ENCODE measurements at regions not wholly inside any gene's neighbourhood (a gene's known extent, or its start where the extent isn't known, plus 50 kb on each side); places are given as distances from the start of the nearest gene placed in this dataset.

DNA sequence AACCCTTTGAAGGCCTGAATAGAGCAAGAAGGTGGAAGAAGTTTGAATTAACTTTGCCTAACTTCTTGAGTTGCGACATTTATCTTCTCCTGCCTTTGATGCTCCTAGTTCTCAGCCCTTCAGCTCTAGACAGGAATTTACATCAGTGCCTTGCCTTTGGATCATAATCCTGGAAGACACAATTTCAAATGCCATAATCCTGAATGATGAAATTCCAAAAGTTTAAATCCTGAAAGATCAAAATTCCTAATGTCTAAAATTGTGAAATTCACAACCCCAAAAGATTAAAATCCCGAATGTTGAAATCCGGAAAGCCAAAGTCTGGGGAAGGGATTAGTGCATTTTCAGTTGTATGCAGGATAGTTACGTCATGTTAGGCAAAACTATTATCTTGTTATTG, 166.6 kb upstream of the PDZRN3 start:
- Mint-ChIP-seq H3K4me3 (no peak overlapping the region), H3K36me3 (no peaks in the 10 kb centered on the region), H3K27ac (no peak overlapping the region), H3K27me3 (ENCODE audit: insufficient read depth, low read depth) (no peaks in the 10 kb centered on the region), H3K9me3 (no peaks in the 10 kb centered on the region), H3K4me1 (peaks cover 26% of the 10 kb centered on the region)
- TF ChIP-seq EZH2phosphoT487 (IDR thresholded peaks at IDR 0.05): no peak
- TF ChIP-seq, protein P1, sequence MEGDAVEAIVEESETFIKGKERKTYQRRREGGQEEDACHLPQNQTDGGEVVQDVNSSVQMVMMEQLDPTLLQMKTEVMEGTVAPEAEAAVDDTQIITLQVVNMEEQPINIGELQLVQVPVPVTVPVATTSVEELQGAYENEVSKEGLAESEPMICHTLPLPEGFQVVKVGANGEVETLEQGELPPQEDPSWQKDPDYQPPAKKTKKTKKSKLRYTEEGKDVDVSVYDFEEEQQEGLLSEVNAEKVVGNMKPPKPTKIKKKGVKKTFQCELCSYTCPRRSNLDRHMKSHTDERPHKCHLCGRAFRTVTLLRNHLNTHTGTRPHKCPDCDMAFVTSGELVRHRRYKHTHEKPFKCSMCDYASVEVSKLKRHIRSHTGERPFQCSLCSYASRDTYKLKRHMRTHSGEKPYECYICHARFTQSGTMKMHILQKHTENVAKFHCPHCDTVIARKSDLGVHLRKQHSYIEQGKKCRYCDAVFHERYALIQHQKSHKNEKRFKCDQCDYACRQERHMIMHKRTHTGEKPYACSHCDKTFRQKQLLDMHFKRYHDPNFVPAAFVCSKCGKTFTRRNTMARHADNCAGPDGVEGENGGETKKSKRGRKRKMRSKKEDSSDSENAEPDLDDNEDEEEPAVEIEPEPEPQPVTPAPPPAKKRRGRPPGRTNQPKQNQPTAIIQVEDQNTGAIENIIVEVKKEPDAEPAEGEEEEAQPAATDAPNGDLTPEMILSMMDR (IDR thresholded peaks at IDR 0.05): no peak
- TF ChIP-seq EZH2 (IDR thresholded peaks at IDR 0.05): no peak
- Histone ChIP-seq H3K36me3 (no peaks in the 10 kb centered on the region), H2AFZ (replicated peaks) (no peak overlapping the region), H3K4me3 (no peak overlapping the region), H3K27me3 (no peaks in the 10 kb centered on the region), H3K79me2 (ENCODE audit: low read depth) (no peaks in the 10 kb centered on the region), H3K9ac (no peak overlapping the region), H4K20me1 (ENCODE audit: low read depth) (no peaks in the 10 kb centered on the region), H3K9me3 (ENCODE audit: low read depth) (no peaks in the 10 kb centered on the region), H3K4me1 (no peaks in the 10 kb centered on the region), H3K4me2 (no peak overlapping the region), H3F3A (ENCODE audit: low read depth) (no peaks in the 10 kb centered on the region), H3K27ac (no peak overlapping the region)
- no peak for DNase-seq (ENCODE audit: low spot score)

DNA sequence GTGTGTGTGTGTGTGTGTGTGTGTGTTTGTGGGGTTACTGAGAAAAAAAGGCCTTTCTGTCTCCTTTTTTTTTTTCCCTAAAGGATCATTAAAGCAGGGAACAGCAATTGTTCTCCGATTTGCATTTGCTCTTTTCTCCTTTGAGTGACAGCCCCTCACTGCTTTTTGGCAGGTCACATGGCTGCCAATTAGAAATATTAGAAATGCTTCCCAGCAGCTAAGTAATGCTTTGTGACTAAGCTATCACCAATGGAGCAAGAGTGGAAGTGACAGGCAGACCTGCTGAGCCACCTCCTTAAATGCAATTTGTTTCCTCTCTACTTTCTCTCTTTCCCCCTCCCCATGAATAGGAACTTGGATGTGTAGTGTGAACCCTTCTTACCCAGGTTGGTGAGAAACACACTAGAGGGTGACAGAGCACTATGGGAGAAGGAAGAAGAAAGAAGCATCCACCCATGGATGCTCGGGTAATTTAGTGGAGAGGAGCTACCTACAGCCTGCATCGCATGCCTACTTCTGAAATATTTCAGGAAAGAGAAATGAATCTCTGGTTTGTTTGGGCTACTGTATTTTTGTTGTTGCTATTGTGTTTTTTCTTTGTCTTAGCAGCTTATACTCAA, 165.2 kb upstream of the PDZRN3 start:
- peak overlapping the region; percentile 44 for H3K27ac Mint-ChIP-seq
- peaks cover 21% of the 10 kb centered on the region for H3K4me1 Mint-ChIP-seq

DNA sequence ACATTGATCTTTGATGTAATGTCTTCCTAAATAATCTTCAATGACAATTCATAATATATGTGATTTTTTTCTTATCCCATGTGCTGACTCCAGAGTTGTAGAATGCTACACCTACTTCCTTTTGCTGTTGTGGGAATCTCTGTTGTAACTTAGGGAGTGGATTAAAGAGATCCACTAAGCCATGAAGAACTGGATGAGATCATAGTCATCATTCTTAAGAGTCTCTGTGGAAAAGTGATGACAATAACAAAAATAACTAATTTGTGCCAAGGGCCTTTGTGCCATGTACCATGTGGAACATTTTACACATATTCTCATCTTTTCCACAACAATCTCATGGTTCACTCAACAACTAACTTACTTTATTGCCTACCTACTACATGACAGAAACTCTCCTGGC, 162.9 kb upstream of the PDZRN3 start:
- H3K4me2 ChIP-seq: no peak overlapping the region
- no peaks in the 10 kb centered on the region for H3K36me3 Mint-ChIP-seq
- no peaks in the 10 kb centered on the region for H3K27me3 ChIP-seq
- H3K4me3 ChIP-seq: no peak overlapping the region
- H3K27me3 Mint-ChIP-seq (ENCODE audit: insufficient read depth, low read depth): peaks cover 2% of the 10 kb centered on the region
- H2AFZ ChIP-seq (replicated peaks): no peak overlapping the region
- H3F3A ChIP-seq (ENCODE audit: low read depth): no peaks in the 10 kb centered on the region
- H3K27ac ChIP-seq: no peak overlapping the region
- H3K4me1 ChIP-seq: no peaks in the 10 kb centered on the region
- H3K27ac Mint-ChIP-seq: peak overlapping the region; percentile 2
- no peak for DNase-seq (ENCODE audit: low spot score)
- no peaks in the 10 kb centered on the region for H3K9me3 Mint-ChIP-seq
- no peaks in the 10 kb centered on the region for H4K20me1 ChIP-seq (ENCODE audit: low read depth)
- H3K9ac ChIP-seq: no peak overlapping the region
- no peak overlapping the region for H3K4me3 Mint-ChIP-seq
- H3K9me3 ChIP-seq (ENCODE audit: low read depth): no peaks in the 10 kb centered on the region
- no peak for TF ChIP-seq EZH2 (IDR thresholded peaks at IDR 0.05)
- no peak for TF ChIP-seq EZH2phosphoT487 (IDR thresholded peaks at IDR 0.05)
- TF ChIP-seq, protein P1 (IDR thresholded peaks at IDR 0.05): no peak
- H3K79me2 ChIP-seq (ENCODE audit: low read depth): no peaks in the 10 kb centered on the region
- peaks cover 26% of the 10 kb centered on the region for H3K4me1 Mint-ChIP-seq
- no peaks in the 10 kb centered on the region for H3K36me3 ChIP-seq

More for the DNA sequence above, 165.2 kb upstream of the PDZRN3 start:
- Histone ChIP-seq H3K9ac (no peak overlapping the region), H3K79me2 (ENCODE audit: low read depth) (no peaks in the 10 kb centered on the region), H3K4me1 (no peaks in the 10 kb centered on the region), H3K4me3 (no peak overlapping the region), H3K9me3 (ENCODE audit: low read depth) (no peaks in the 10 kb centered on the region), H3K36me3 (no peaks in the 10 kb centered on the region), H4K20me1 (ENCODE audit: low read depth) (no peaks in the 10 kb centered on the region), H2AFZ (replicated peaks) (no peak overlapping the region), H3K27ac (no peak overlapping the region), H3K4me2 (no peak overlapping the region), H3K27me3 (no peaks in the 10 kb centered on the region), H3F3A (ENCODE audit: low read depth) (no peaks in the 10 kb centered on the region)
- no peak for DNase-seq (ENCODE audit: low spot score)
- no peak overlapping the region for H3K4me3 Mint-ChIP-seq
- H3K27me3 Mint-ChIP-seq (ENCODE audit: insufficient read depth, low read depth): no peaks in the 10 kb centered on the region
- H3K36me3 Mint-ChIP-seq: no peaks in the 10 kb centered on the region
- no peaks in the 10 kb centered on the region for H3K9me3 Mint-ChIP-seq
- no peak for TF ChIP-seq EZH2 (IDR thresholded peaks at IDR 0.05)
- TF ChIP-seq, protein P1 (IDR thresholded peaks at IDR 0.05): peak; percentile 7

Data from neural progenitor cell (in vitro differentiated cells).